WTC11 (cell line): ENCODE measurements at regions not wholly inside any gene's neighbourhood (a gene's known extent, or its start where the extent isn't known, plus 50 kb on each side); places are given as distances from the start of the nearest gene placed in this dataset.

ENCODE experiments used
- CTCF ChIP-seq: fragments of 200-600 bp; IDR thresholded peaks from 2 replicates; pipeline ENCODE4 v1.8.0; 2022; ENCODE audit warnings: antibody characterized with exemption
- E2F1 ChIP-seq: sonication (generic); formaldehyde crosslinking; IDR thresholded peaks from 2 replicates; pipeline ENCODE4 v1.8.0; 2022; ENCODE audit warnings: mild to moderate bottlenecking, missing genetic modification reagents
- IRF1 ChIP-seq: sonication (generic); formaldehyde crosslinking; IDR thresholded peaks from 2 replicates; pipeline ENCODE4 v1.8.0; 2023; ENCODE audit warnings: missing genetic modification reagents
- KAT7 ChIP-seq: sonication (generic); formaldehyde crosslinking; IDR thresholded peaks from 2 replicates; pipeline ENCODE4 v1.8.1; 2023; ENCODE audit warnings: missing genetic modification reagents, mild to moderate bottlenecking, borderline replicate concordance
- MAX ChIP-seq: sonication (generic); formaldehyde crosslinking; IDR thresholded peaks from 2 replicates; pipeline ENCODE4 v1.8.0; 2022; ENCODE audit warnings: mild to moderate bottlenecking, missing genetic modification reagents
- SP1 ChIP-seq: sonication (generic); formaldehyde crosslinking; conservative IDR thresholded peaks from 2 replicates; pipeline ENCODE4 v1.8.1; 2022; ENCODE audit warnings: missing genetic modification reagents
- TEAD4 ChIP-seq: sonication (generic); formaldehyde crosslinking; IDR thresholded peaks from 2 replicates; pipeline ENCODE4 v1.8.0; 2022; ENCODE audit warnings: mild to moderate bottlenecking, missing genetic modification reagents
- USF2 ChIP-seq: sonication (generic); formaldehyde crosslinking; IDR thresholded peaks from 2 replicates; pipeline ENCODE4 v1.8.1; 2023; ENCODE audit warnings: mild to moderate bottlenecking, missing genetic modification reagents, moderate library complexity
- ZNF121 ChIP-seq: sonication (generic); formaldehyde crosslinking; IDR thresholded peaks from 2 replicates; pipeline ENCODE4 v1.8.0; 2023; ENCODE audit warnings: missing genetic modification reagents

- TF ChIP-seq ZNF121 (CRISPR knock-in tag) (no peak), E2F1 (CRISPR knock-in tag) (no peak), CTCF (no peak), USF2 (CRISPR knock-in tag) (no peak), SP1 (CRISPR knock-in tag) (no peak), TEAD4 (CRISPR knock-in tag) (no peak), IRF1 (CRISPR knock-in tag) (no peak), KAT7 (CRISPR knock-in tag) (no peak), MAX (CRISPR knock-in tag) (no peak)
These were observed 89.2 kb upstream of the PMFBP1 start for GRCh38 chr16:72261127-72261526.
